SK-N-SH (cell line): ENCODE measurements at regions not wholly inside any gene's neighbourhood (a gene's known extent, or its start where the extent isn't known, plus 50 kb on each side); places are given as distances from the start of the nearest gene placed in this dataset.

Experiments
- CTCF ChIA-PET: fragments of 300-600, 350-600 bp; formaldehyde crosslinking; extraction: SDS; loops from one replicate; lab custom pipeline; 2021; lab: Yijun Ruan, JAX
- POLR2A ChIA-PET: fragments of 350-600 bp; sonication (Branson Sonifier 250); formaldehyde crosslinking; extraction: SDS; loops from one replicate; lab custom pipeline; 2020; ENCODE audit warnings: antibody characterized with exemption, inconsistent platforms; lab: Yijun Ruan, JAX
- DNase-seq: peaks from one replicate; pipeline ENCODE4 v3.0.0; 2012
- H2AFZ ChIP-seq: fragments of 200-600 bp; sonication (generic); 2 replicates; pipeline ENCODE4 v1.8.1; 2016; ENCODE audit warnings: antibody characterized with exemption, mild to moderate bottlenecking, low read depth
- H3F3A ChIP-seq: fragments of 200-600 bp; sonication (generic); replicated peaks from 2 replicates; pipeline ENCODE3; 2016; ENCODE audit warnings: antibody characterized with exemption, mild to moderate bottlenecking; ENCODE audit not compliant: insufficient read depth
- H3K27ac ChIP-seq, 2 experiments: fragments of 200-500 bp in 1 of 2; fragments of 200-600 bp in 1 of 2; sonication (Bioruptor generic) in 1 of 2; sonication (generic), shearing (Covaris generic) in 1 of 2; 2 replicates each; pipeline versions ENCODE4 v1.5.1 to v1.6.1; 2014 to 2016; ENCODE audit warnings: low read depth in 2 of 2, inconsistent platforms in 1 of 2, low read length in 1 of 2, mild to moderate bottlenecking in 1 of 2, mixed read lengths in 1 of 2
- H3K27me3 ChIP-seq: fragments of 200-600 bp; sonication (generic), shearing (Covaris generic); 2 replicates; pipeline ENCODE4 v1.6.1; 2016; ENCODE audit warnings: mixed run types; ENCODE audit not compliant: insufficient read depth
- H3K36me3 ChIP-seq, 2 experiments: fragments of 200-500 bp in 1 of 2; fragments of 200-600 bp in 1 of 2; sonication (Bioruptor generic) in 1 of 2; sonication (generic) in 1 of 2; replicated peaks in 1 of 2; 2 replicates each; pipeline versions ENCODE3 to v1.5.1; 2014 to 2016; ENCODE audit warnings: low read length in 1 of 2, mild to moderate bottlenecking in 1 of 2; ENCODE audit not compliant: insufficient read depth in 2 of 2, control insufficient read depth in 1 of 2
- H3K4me1 ChIP-seq, 2 experiments: fragments of 200-500 bp in 1 of 2; fragments of 200-600 bp in 1 of 2; sonication (Bioruptor generic) in 1 of 2; sonication (generic), shearing (Covaris generic) in 1 of 2; 2 replicates each; pipeline versions ENCODE4 v1.5.1 to v1.6.1; 2014 to 2016; ENCODE audit warnings: low read depth in 1 of 2, low read length in 1 of 2, mixed run types in 1 of 2; ENCODE audit not compliant: insufficient read depth in 2 of 2, control insufficient read depth in 1 of 2
- H3K4me2 ChIP-seq: fragments of 200-600 bp; sonication (generic), shearing (Covaris generic); 2 replicates; pipeline ENCODE4 v1.6.1; 2017; ENCODE audit warnings: mixed run types
- H3K4me3 ChIP-seq, 2 experiments: fragments of 200-500 bp in 1 of 2; fragments of 200-600 bp in 1 of 2; sonication (Bioruptor generic) in 1 of 2; sonication (generic), shearing (Covaris generic) in 1 of 2; 2 replicates each; pipeline versions ENCODE4 v1.5.1 to v1.8.1; 2014 to 2016; ENCODE audit warnings: low read depth in 2 of 2, inconsistent platforms in 1 of 2, low read length in 1 of 2, mild to moderate bottlenecking in 1 of 2, mixed read lengths in 1 of 2, moderate library complexity in 1 of 2
- H3K79me2 ChIP-seq: fragments of 200-600 bp; sonication (generic); 2 replicates; pipeline ENCODE4 v1.8.1; 2017; ENCODE audit warnings: mild to moderate bottlenecking; ENCODE audit not compliant: insufficient read depth
- H3K9ac ChIP-seq: fragments of 200-600 bp; sonication (generic); 2 replicates; pipeline ENCODE4 v1.6.1; 2017; ENCODE audit warnings: mixed run types
- H3K9me2 ChIP-seq: fragments of 200-600 bp; sonication (generic); 2 replicates; pipeline ENCODE4 v1.6.1; 2017; ENCODE audit warnings: mixed run types
- H3K9me3 ChIP-seq: fragments of 200-600 bp; sonication (generic); 2 replicates; pipeline ENCODE4 v1.6.1; 2017; ENCODE audit warnings: mixed run types, mild to moderate bottlenecking, moderate library complexity
- H4K20me1 ChIP-seq: fragments of 200-600 bp; sonication (generic); 2 replicates; pipeline ENCODE4 v1.6.1; 2017; ENCODE audit warnings: mild to moderate bottlenecking, mixed run types; ENCODE audit not compliant: insufficient read depth
- CHD2 ChIP-seq: fragments of 150-350 bp; IDR thresholded peaks from 2 replicates; pipeline ENCODE4 v1.6.1; 2018; ENCODE audit warnings: low read length; ENCODE audit not compliant: partially characterized antibody
- ELF1 ChIP-seq: IDR thresholded peaks from 2 replicates; pipeline ENCODE4 v1.4.0; 2012
- EP300 ChIP-seq, 2 experiments: IDR thresholded peaks; 2 replicates each; pipeline versions ENCODE4 v1.4.0 to v1.6.1; 2012; ENCODE audit warnings: borderline replicate concordance in 1 of 2, low read depth in 1 of 2, low read length in 1 of 2
- FOXM1 ChIP-seq: IDR thresholded peaks from 2 replicates; pipeline ENCODE4 v1.4.0; 2012; ENCODE audit warnings: low read depth, mild to moderate bottlenecking
- GATA2 ChIP-seq: sonication (generic); formaldehyde crosslinking; IDR thresholded peaks from 2 replicates; pipeline ENCODE4 v1.5.0; 2020; ENCODE audit warnings: mild to moderate bottlenecking, missing genetic modification reagents
- JUND ChIP-seq: IDR thresholded peaks from 2 replicates; pipeline ENCODE4 v1.4.0; 2012
- MXI1 ChIP-seq: IDR thresholded peaks from 2 replicates; pipeline ENCODE4 v1.6.1; 2012; ENCODE audit warnings: mild to moderate bottlenecking, low read depth, low read length, improper control_type of control experiment
- NFIC ChIP-seq: IDR thresholded peaks from 2 replicates; pipeline ENCODE4 v1.4.0; 2012; ENCODE audit warnings: borderline replicate concordance
- NRF1 ChIP-seq: IDR thresholded peaks from 2 replicates; pipeline ENCODE4 v1.6.1; 2012; ENCODE audit warnings: low read depth, mild to moderate bottlenecking, low read length
- POLR2AphosphoS5 ChIP-seq: IDR thresholded peaks from 2 replicates; pipeline ENCODE4 v1.6.1; 2012; ENCODE audit warnings: low read depth, low read length
- RFX5 ChIP-seq: IDR thresholded peaks from 2 replicates; pipeline ENCODE4 v1.6.1; 2012; ENCODE audit warnings: mild to moderate bottlenecking, improper control_type of control experiment, low read length
- SIN3A ChIP-seq: IDR thresholded peaks from 2 replicates; pipeline ENCODE4 v1.6.1; 2012; ENCODE audit warnings: low read depth, mild to moderate bottlenecking, low read length, moderate library complexity, borderline replicate concordance
- SMC3 ChIP-seq: IDR thresholded peaks from 2 replicates; pipeline ENCODE4 v1.6.1; 2012; ENCODE audit warnings: low read depth, low read length, improper control_type of control experiment
- TCF12 ChIP-seq: IDR thresholded peaks from 2 replicates; pipeline ENCODE4 v1.4.0; 2012
- TEAD4 ChIP-seq: IDR thresholded peaks from 2 replicates; pipeline ENCODE4 v1.4.0; 2012; ENCODE audit warnings: mild to moderate bottlenecking, borderline replicate concordance; ENCODE audit not compliant: insufficient read depth
- YY1 ChIP-seq: IDR thresholded peaks from 2 replicates; pipeline ENCODE4 v1.4.0; 2012; ENCODE audit warnings: low read depth, mild to moderate bottlenecking
- ZBTB33 ChIP-seq: IDR thresholded peaks from 2 replicates; pipeline ENCODE4 v1.4.0; 2012; ENCODE audit warnings: low read depth, borderline replicate concordance
- WGBS: methylation state at CpG from one replicate; pipeline ENCODE4 v1.1.6; 2017; ENCODE audit warnings: low lambda C conversion rate; 5-methylcytosine and 5-hydroxymethylcytosine counted together
- TF ChIP-seq, protein P1 (sequence below): fragments of 200-600 bp; sonication (generic); IDR thresholded peaks from 2 replicates; pipeline ENCODE4 v1.6.1; 2017; ENCODE audit warnings: antibody characterized with exemption, mild to moderate bottlenecking, moderate library complexity
- TF ChIP-seq, protein P2 (sequence below): IDR thresholded peaks from 2 replicates; pipeline ENCODE4 v1.6.1; 2012; ENCODE audit warnings: mild to moderate bottlenecking, low read depth, low read length, moderate library complexity
- TF ChIP-seq, protein P3 (sequence below): IDR thresholded peaks from 2 replicates; pipeline ENCODE4; 2012

DNA sequence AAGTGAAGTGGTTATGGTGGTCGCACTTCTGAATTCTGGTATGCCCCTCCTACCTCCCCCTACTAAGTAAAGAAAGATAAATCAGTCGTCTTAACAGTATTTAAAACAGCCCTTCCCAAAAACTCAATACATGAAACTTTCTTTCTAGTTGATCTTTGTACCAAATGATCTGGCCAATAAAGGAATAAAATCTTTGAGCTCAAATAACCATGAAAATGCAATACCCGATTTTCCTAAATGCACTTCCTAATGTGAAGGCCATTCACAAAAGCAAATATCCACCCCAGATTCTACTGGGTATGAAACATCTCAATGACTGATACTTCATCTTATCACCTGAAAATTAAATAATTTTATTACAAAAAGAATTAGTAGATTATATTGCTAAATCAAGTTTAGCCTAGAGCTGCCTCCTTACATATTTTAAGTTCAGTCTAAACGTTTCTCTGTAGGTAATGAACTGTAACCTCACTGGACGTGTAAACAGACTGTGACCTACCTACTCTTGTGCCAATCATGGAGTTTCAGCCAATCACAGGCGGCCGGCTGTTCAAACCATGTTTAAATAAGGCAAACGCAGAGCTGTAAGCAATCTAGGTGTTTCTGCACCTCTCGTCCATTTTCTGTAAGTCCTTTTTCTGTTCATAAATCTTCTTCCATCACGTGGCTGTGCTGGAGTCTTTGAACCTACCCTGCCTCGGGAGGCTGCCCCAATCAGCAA lies 146.9 kb upstream of the AKR1E2 start:
- Histone ChIP-seq H4K20me1 (no peaks in the 10 kb centered on the region), H3K27ac (peak overlapping the region in 1 of 2 experiments; percentile 72; a peak in 2 of 4 replicates), H2AFZ (no peak overlapping the region), H3K4me2 (no peak overlapping the region), H3K9me2 (no peaks in the 10 kb centered on the region), H3K36me3 (no peaks in the 10 kb centered on the region), H3K9ac (peak overlapping the region; percentile 28; the same call in 1 of the 2 replicates), H3K27me3 (no peaks in the 10 kb centered on the region), H3K79me2 (peaks cover 11% of the 10 kb centered on the region), H3F3A (peaks cover 20% of the 10 kb centered on the region), H3K4me3 (no peak overlapping the region), H3K9me3 (no peaks in the 10 kb centered on the region), H3K4me1 (peaks cover 0 to 10% of the 10 kb centered on the region in 2 experiments; a peak in 1 of 4 replicates)
- CTCF ChIA-PET, result no interaction called here
- DNase-seq, result no peak
- TF ChIP-seq NFIC (no peak), MXI1 (no peak), ELF1 (no peak), TCF12 (no peak), TEAD4 (no peak), ZBTB33 (no peak), SIN3A (no peak), JUND (no peak), SMC3 (no peak), FOXM1 (no peak), RFX5 (no peak), GATA2 (CRISPR knock-in tag) (no peak), NRF1 (no peak), EP300 (IDR thresholded peaks at IDR 0.05; ENCODE audit: borderline replicate concordance in 1 of 2, low read depth in 1 of 2, low read length in 1 of 2) (no peak), POLR2AphosphoS5 (no peak), CHD2 (no peak), YY1 (no peak)
- TF ChIP-seq, protein P1, sequence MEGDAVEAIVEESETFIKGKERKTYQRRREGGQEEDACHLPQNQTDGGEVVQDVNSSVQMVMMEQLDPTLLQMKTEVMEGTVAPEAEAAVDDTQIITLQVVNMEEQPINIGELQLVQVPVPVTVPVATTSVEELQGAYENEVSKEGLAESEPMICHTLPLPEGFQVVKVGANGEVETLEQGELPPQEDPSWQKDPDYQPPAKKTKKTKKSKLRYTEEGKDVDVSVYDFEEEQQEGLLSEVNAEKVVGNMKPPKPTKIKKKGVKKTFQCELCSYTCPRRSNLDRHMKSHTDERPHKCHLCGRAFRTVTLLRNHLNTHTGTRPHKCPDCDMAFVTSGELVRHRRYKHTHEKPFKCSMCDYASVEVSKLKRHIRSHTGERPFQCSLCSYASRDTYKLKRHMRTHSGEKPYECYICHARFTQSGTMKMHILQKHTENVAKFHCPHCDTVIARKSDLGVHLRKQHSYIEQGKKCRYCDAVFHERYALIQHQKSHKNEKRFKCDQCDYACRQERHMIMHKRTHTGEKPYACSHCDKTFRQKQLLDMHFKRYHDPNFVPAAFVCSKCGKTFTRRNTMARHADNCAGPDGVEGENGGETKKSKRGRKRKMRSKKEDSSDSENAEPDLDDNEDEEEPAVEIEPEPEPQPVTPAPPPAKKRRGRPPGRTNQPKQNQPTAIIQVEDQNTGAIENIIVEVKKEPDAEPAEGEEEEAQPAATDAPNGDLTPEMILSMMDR, result no peak
- TF ChIP-seq, protein P2, sequence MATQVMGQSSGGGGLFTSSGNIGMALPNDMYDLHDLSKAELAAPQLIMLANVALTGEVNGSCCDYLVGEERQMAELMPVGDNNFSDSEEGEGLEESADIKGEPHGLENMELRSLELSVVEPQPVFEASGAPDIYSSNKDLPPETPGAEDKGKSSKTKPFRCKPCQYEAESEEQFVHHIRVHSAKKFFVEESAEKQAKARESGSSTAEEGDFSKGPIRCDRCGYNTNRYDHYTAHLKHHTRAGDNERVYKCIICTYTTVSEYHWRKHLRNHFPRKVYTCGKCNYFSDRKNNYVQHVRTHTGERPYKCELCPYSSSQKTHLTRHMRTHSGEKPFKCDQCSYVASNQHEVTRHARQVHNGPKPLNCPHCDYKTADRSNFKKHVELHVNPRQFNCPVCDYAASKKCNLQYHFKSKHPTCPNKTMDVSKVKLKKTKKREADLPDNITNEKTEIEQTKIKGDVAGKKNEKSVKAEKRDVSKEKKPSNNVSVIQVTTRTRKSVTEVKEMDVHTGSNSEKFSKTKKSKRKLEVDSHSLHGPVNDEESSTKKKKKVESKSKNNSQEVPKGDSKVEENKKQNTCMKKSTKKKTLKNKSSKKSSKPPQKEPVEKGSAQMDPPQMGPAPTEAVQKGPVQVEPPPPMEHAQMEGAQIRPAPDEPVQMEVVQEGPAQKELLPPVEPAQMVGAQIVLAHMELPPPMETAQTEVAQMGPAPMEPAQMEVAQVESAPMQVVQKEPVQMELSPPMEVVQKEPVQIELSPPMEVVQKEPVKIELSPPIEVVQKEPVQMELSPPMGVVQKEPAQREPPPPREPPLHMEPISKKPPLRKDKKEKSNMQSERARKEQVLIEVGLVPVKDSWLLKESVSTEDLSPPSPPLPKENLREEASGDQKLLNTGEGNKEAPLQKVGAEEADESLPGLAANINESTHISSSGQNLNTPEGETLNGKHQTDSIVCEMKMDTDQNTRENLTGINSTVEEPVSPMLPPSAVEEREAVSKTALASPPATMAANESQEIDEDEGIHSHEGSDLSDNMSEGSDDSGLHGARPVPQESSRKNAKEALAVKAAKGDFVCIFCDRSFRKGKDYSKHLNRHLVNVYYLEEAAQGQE, result no peak
- TF ChIP-seq, protein P3, sequence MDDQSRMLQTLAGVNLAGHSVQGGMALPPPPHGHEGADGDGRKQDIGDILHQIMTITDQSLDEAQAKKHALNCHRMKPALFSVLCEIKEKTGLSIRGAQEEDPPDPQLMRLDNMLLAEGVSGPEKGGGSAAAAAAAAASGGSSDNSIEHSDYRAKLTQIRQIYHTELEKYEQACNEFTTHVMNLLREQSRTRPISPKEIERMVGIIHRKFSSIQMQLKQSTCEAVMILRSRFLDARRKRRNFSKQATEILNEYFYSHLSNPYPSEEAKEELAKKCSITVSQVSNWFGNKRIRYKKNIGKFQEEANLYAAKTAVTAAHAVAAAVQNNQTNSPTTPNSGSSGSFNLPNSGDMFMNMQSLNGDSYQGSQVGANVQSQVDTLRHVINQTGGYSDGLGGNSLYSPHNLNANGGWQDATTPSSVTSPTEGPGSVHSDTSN, result no peak; the same call in 1 of the 2 replicates
- 97% methylated on average over 11 of the region's 11 CpGs for WGBS
- POLR2A ChIA-PET, result no interaction called here
